Transverse colon (tissue), 4 donors: ENCODE measurements at regions not wholly inside any gene's neighbourhood (a gene's known extent, or its start where the extent isn't known, plus 50 kb on each side); places are given as distances from the start of the nearest gene placed in this dataset.

Experiments used
- DNase-seq: peaks from one replicate; pipeline ENCODE4 v3.0.0-alpha.2; 2019
- H3K27ac ChIP-seq, 4 donors: fragments of 200-600 bp; sonication (generic); 2 replicates each; pipeline ENCODE4 v1.5.1; 2016 to 2018; ENCODE audit warnings: inconsistent platforms in 4 of 4
- H3K27me3 ChIP-seq: fragments of 200-600 bp; sonication (generic); 2 replicates; pipeline ENCODE4 v1.5.1; 2017; ENCODE audit warnings: inconsistent platforms
- H3K36me3 ChIP-seq, 4 donors: fragments of 200-600 bp; sonication (generic); 2 replicates each; pipeline ENCODE4 v1.5.1; 2017 to 2019; ENCODE audit warnings: inconsistent platforms in 4 of 4
- H3K4me1 ChIP-seq, 4 donors: fragments of 200-600 bp; sonication (generic); 2 replicates each; pipeline ENCODE4 v1.5.1; 2017 to 2020; ENCODE audit warnings: inconsistent platforms in 4 of 4
- H3K4me3 ChIP-seq, 4 donors: fragments of 200-600 bp; sonication (generic); 1 replicate in 1 of 4; 2 replicates in 3 of 4; pipeline versions ENCODE4 v1.5.1 to v1.6.1; 2017 to 2019; ENCODE audit warnings: inconsistent platforms in 4 of 4
- H3K9me3 ChIP-seq, 2 donors: fragments of 200-600 bp; sonication (generic); 2 replicates each; pipeline ENCODE4 v1.5.1; 2017 to 2019; ENCODE audit warnings: inconsistent platforms in 2 of 2
- EP300 ChIP-seq: sonication (generic); formaldehyde crosslinking; IDR thresholded peaks from one replicate; pipeline ENCODE4 v1.6.1; 2017; ENCODE audit warnings: antibody characterized with exemption, low read depth
- POLR2A ChIP-seq: fragments of 450-650 bp; IDR thresholded peaks from one replicate; pipeline ENCODE4 v1.6.1; 2016; ENCODE audit warnings: antibody characterized with exemption, mild to moderate bottlenecking, moderate library complexity
- POLR2AphosphoS5 ChIP-seq, 3 donors: sonication (generic); formaldehyde crosslinking; IDR thresholded peaks; one replicate each; pipeline ENCODE4 v1.6.1; 2016; ENCODE audit warnings: antibody characterized with exemption in 3 of 3
- WGBS, 2 donors: methylation state at CpG; one replicate each; pipeline ENCODE4 v1.1.5; 2018; ENCODE audit warnings: low coverage in 1 of 2; 5-methylcytosine and 5-hydroxymethylcytosine counted together
- in situ Hi-C, 4 donors: fragments of 200-750 bp; cut with MboI; loops; one replicate each; pipeline versions ENCODE4 v1.15.0 to v1.15.1; 2017; ENCODE audit warnings: low sequenced_read_pairs in 3 of 4, low pct_ligation_motif_present in 1 of 4, low pct_unique_long_range_greater_than_20kb in 1 of 4
- intact Hi-C: fragments of 100-400 bp; cut with DNase I; formaldehyde crosslinking; loops from one replicate; pipeline ENCODE4 v1.15.1; 2023; ENCODE audit warnings: low total_unique reads
- TF ChIP-seq, protein P1 (sequence below), 5 experiments: fragments of 200-600 bp in 3 of 5; fragments of 450-650 bp in 2 of 5; sonication (generic) in 3 of 5; IDR thresholded peaks; 1 replicate in 2 of 5; 2 replicates in 3 of 5; pipeline ENCODE4 v1.5.1; 2016 to 2017; ENCODE audit warnings: antibody characterized with exemption in 5 of 5, inconsistent platforms in 3 of 5, mild to moderate bottlenecking in 2 of 5, moderate library complexity in 1 of 5

DNA sequence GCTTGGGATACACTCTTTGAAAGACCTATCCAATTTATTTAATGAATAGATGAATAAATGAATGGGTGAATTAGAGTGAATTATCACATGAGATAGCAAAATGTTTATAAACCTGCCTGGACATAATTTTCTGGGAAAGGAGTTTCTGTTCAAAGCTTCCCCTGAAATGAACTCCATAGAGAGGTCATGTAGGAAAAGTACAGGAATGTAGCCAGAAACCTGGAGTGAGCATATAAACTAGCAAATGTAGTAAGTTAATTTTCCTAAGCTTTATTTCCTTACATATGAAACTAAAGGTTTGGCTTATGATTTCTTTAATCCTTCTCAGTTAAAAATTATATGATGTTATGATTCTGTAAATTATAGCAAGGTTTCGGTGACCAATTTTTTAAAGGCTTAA, 380.3 kb upstream of the RSPO3 start:
- no peak overlapping the region for H3K27ac ChIP-seq
- H3K9me3 ChIP-seq: no peaks in the 10 kb centered on the region
- H3K36me3 ChIP-seq: no peaks in the 10 kb centered on the region
- 81 to 82% methylated on average over 1 of the region's 1 CpG for WGBS, 2 donors
- DNase-seq: no peak
- TF ChIP-seq EP300: no peak
- TF ChIP-seq POLR2A: no peak
- TF ChIP-seq, protein P1, sequence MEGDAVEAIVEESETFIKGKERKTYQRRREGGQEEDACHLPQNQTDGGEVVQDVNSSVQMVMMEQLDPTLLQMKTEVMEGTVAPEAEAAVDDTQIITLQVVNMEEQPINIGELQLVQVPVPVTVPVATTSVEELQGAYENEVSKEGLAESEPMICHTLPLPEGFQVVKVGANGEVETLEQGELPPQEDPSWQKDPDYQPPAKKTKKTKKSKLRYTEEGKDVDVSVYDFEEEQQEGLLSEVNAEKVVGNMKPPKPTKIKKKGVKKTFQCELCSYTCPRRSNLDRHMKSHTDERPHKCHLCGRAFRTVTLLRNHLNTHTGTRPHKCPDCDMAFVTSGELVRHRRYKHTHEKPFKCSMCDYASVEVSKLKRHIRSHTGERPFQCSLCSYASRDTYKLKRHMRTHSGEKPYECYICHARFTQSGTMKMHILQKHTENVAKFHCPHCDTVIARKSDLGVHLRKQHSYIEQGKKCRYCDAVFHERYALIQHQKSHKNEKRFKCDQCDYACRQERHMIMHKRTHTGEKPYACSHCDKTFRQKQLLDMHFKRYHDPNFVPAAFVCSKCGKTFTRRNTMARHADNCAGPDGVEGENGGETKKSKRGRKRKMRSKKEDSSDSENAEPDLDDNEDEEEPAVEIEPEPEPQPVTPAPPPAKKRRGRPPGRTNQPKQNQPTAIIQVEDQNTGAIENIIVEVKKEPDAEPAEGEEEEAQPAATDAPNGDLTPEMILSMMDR (IDR thresholded peaks at IDR 0.05): no peak
- no peak for TF ChIP-seq POLR2AphosphoS5 (IDR thresholded peaks at IDR 0.05)
- no peak overlapping the region for H3K4me3 ChIP-seq
- H3K4me1 ChIP-seq: peaks cover 0 to 2% (median 0%) of the 10 kb centered on the region in 4 donors
- intact Hi-C loops: no loop called here
- H3K27me3 ChIP-seq: no peaks in the 10 kb centered on the region
- in situ Hi-C loops: no loop called here

DNA sequence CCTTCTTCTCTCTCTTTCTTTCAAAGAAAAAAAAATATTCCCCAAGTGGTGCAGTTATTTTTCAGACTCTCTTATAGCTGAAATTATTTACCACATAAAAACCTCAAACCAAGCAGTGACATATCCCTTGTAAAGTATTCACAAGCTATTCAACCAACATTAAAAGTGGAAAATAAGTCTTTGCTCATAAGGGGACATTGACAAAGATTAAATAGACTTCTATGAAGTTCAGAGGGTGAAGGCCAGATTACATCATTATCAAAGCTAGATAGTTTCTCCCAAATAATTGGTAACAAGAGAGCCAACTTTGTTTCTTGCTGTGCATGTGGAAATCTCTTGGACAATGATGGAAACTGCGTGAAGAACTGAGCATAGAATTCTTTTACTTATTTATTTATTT, 379.8 kb upstream of the RSPO3 start:
- Histone ChIP-seq H3K27ac (no peak overlapping the region), H3K9me3 (no peaks in the 10 kb centered on the region), H3K36me3 (no peaks in the 10 kb centered on the region), H3K4me1 (peaks cover 0 to 2% (median 0%) of the 10 kb centered on the region in 4 donors), H3K27me3 (no peaks in the 10 kb centered on the region), H3K4me3 (no peak overlapping the region)
- TF ChIP-seq, protein P1 (IDR thresholded peaks at IDR 0.05): no peak
- TF ChIP-seq POLR2AphosphoS5 (IDR thresholded peaks at IDR 0.05): no peak
- no peak for TF ChIP-seq POLR2A
- TF ChIP-seq EP300: no peak
- in situ Hi-C loops: no loop called here
- intact Hi-C loops: no loop called here
- WGBS, 2 donors: 77 to 81% methylated on average over 1 of the region's 1 CpG
- DNase-seq: no peak

DNA sequence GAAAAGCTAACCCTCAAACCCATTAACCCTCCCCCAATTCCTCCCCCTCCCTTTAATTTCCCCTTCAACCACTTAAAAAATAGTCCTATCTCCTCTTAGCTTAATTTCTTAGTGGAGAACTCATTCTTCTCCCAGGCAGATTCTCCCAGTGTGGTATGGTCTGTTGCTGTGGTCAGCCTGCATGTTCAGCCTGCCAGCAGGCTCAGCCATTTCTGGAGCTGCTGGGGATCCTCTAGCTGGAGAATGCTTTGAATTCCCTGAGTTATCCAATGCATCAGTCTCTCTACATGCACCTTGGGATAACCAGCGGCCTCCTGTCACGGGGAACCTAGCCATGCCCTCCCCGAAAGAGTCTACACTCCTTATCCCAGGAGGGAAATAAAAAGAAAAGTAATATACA, 375.4 kb upstream of the RSPO3 start:
- Histone ChIP-seq H3K4me1 (peaks cover 0 to 2% (median 0%) of the 10 kb centered on the region in 4 donors), H3K36me3 (no peaks in the 10 kb centered on the region), H3K9me3 (no peaks in the 10 kb centered on the region), H3K27me3 (no peaks in the 10 kb centered on the region), H3K27ac (no peak overlapping the region), H3K4me3 (no peak overlapping the region)
- 85% methylated on average over 3 of the region's 3 CpGs; no CpG with 5 or more reads in 1 of the 2 donors for WGBS, 2 donors
- no peak for DNase-seq
- intact Hi-C loops: no loop called here
- TF ChIP-seq, protein P1 (IDR thresholded peaks at IDR 0.05): no peak
- TF ChIP-seq POLR2AphosphoS5 (IDR thresholded peaks at IDR 0.05) (no peak), POLR2A (no peak), EP300 (no peak)
- in situ Hi-C loops: no loop called here

DNA sequence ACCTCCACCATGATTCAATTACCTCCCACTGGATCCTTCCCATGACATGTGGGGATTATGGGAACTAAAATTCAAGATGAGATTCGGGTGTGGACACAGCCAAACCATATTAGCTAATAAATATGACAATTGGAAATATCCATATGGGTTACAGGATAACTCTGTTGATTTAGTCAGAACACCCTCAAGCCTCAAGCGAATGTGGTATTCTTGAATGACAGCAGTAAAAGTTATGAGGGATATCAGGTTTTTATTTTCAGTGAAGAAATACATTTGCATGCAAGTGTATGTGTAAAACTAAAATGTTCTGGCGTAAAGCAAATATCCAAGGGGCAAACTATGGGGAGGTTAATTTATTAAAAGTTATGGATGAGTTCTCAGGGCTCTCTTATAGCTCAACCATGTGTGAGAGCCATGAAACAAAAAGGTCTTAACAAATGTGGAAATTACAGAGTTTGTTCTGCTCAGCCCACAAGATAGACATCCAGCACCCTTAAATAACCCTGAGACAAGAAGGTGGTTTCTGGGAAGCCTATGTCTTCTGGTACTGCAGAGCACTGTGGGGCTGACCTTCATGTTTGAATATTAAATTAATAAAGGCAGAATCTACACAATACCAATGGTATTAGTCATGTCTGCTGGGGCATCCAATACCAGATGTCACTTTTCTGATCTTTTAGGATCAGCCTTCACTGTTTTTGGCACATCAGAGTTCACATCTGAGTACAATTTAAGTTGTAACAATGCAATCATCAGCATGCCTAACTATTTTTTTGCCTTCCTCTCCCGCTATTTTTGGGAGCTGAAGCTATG, 370.5 kb upstream of the RSPO3 start:
- DNase-seq: no peak
- no peak overlapping the region for H3K27ac ChIP-seq
- H3K4me1 ChIP-seq: no peaks in the 10 kb centered on the region
- H3K27me3 ChIP-seq: no peaks in the 10 kb centered on the region
- no peaks in the 10 kb centered on the region for H3K36me3 ChIP-seq
- no peak for TF ChIP-seq POLR2A
- no peak for TF ChIP-seq EP300
- no peak for TF ChIP-seq POLR2AphosphoS5 (IDR thresholded peaks at IDR 0.05)
- TF ChIP-seq, protein P1 (IDR thresholded peaks at IDR 0.05): no peak
- in situ Hi-C loops (no loop called here), intact Hi-C loops (no loop called here)
- H3K9me3 ChIP-seq: no peaks in the 10 kb centered on the region
- WGBS, 2 donors: 77 to 85% methylated on average over 2 to 4 of the region's 4 CpGs
- H3K4me3 ChIP-seq: no peak overlapping the region
